ENCODE measurements at regions not wholly inside any gene's neighbourhood (a gene's known extent, or its start where the extent isn't known, plus 50 kb on each side); places are given as distances from the start of the nearest gene placed in this dataset.

GRCh38 chr16:79792664-79793351 lies 192.3 kb upstream of the MAF start:
- Histone ChIP-seq H3K9me1 (replicated peaks; ENCODE audit: control insufficient read depth, extremely low read depth, insufficient read depth, low read length) (no peaks in the 10 kb centered on the region), H3K9me3 (replicated peaks; ENCODE audit: control insufficient read depth, insufficient read depth, low read length) (peaks cover 2% of the 10 kb centered on the region), H2AFZ (ENCODE audit: low read depth, low read length) (no peak overlapping the region), H3K4me2 (ENCODE audit: insufficient read depth, low read length) (no peak overlapping the region), H3K4me1 (ENCODE audit: control insufficient read depth, extremely low read depth, insufficient read depth, low read length) (no peaks in the 10 kb centered on the region), H3K4me3 (replicated peaks in 1 of 3; ENCODE audit: insufficient read depth in 1 of 3, low read depth in 1 of 3, low read length in 3 of 3) (no peak overlapping the region), H3K9ac (replicated peaks; ENCODE audit: extremely low read depth, insufficient read depth, low read length) (no peak overlapping the region), H3K27ac (ENCODE audit: insufficient read depth, low read depth, low read length) (no peak overlapping the region), H3K36me3 (ENCODE audit: control insufficient read depth in 2 of 2, extremely low read depth in 1 of 2, insufficient read depth in 2 of 2, low read length in 2 of 2) (no peaks in the 10 kb centered on the region), H3K27me3 (ENCODE audit: control insufficient read depth in 2 of 2, insufficient read depth in 2 of 2, low read length in 2 of 2) (no peaks in the 10 kb centered on the region), H4K20me1 (replicated peaks; ENCODE audit: control insufficient read depth, extremely low read depth, insufficient read depth, low read length) (no peaks in the 10 kb centered on the region), H3K79me2 (ENCODE audit: control insufficient read depth, insufficient read depth, low read length) (no peaks in the 10 kb centered on the region)
- dilution Hi-C loops (cut with MboI; ENCODE audit: extremely low pct_ligation_motif_present, low sequenced_read_pairs), result no loop called here
- intact Hi-C loops (cut with micrococcal nuclease), result no loop called here
- FAIRE-seq, result no peak
- DNase-seq (ENCODE audit: low read depth, low spot score), result no peak
- CTCF ChIA-PET, result no interaction called here
- no peak for TF ChIP-seq FOS (IDR thresholded peaks at IDR 0.05; ENCODE audit: borderline replicate concordance, insufficient read depth, low read length)
- TF ChIP-seq GATA2 (IDR thresholded peaks at IDR 0.05; ENCODE audit: insufficient read depth, insufficient read length, low read depth, low read length), result no peak
- no peak for TF ChIP-seq CTCF (IDR thresholded peaks at IDR 0.05; ENCODE audit: extremely low read depth in 1 of 2, insufficient read depth in 1 of 2, low read depth in 1 of 2, low read length in 2 of 2)
- TF ChIP-seq POLR2A (IDR thresholded peaks at IDR 0.05; ENCODE audit: low read depth, low read length), result no peak
- no peak for TF ChIP-seq POLR2AphosphoS5 (IDR thresholded peaks at IDR 0.05; ENCODE audit: insufficient read depth, low read depth, low read length)
- no peak for TF ChIP-seq JUN (IDR thresholded peaks at IDR 0.05; ENCODE audit: borderline replicate concordance, insufficient read depth, insufficient read length, low read depth)
- TF ChIP-seq, protein P1, sequence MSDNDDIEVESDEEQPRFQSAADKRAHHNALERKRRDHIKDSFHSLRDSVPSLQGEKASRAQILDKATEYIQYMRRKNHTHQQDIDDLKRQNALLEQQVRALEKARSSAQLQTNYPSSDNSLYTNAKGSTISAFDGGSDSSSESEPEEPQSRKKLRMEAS (IDR thresholded peaks at IDR 0.05; ENCODE audit: insufficient read depth, insufficient read length), result no peak
- TF ChIP-seq EZH2 (IDR thresholded peaks at IDR 0.05; ENCODE audit: borderline replicate concordance, low read depth, low read length, severe bottlenecking), result no peak
- no peak for TF ChIP-seq MYC (IDR thresholded peaks at IDR 0.05; ENCODE audit: low read depth, low read length)
- BruUV-seq (replicated peaks), result no TSS peak
- POLR2A ChIA-PET, result no interaction called here

Data from endothelial cell of umbilical vein (primary cell).